HEK293T (cell line): ENCODE measurements at regions not wholly inside any gene's neighbourhood (a gene's known extent, or its start where the extent isn't known, plus 50 kb on each side); places are given as distances from the start of the nearest gene placed in this dataset.

Experiments
- ARNT ChIP-seq: fragments of 450-650 bp; IDR thresholded peaks from 2 replicates; pipeline ENCODE4 v1.6.1; 2017; ENCODE audit warnings: mild to moderate bottlenecking
- CTBP1 ChIP-seq: fragments of 450-650 bp; IDR thresholded peaks from 2 replicates; pipeline ENCODE4 v1.6.1; 2016; ENCODE audit warnings: borderline replicate concordance
- ELF4 ChIP-seq: fragments of 450-650 bp; IDR thresholded peaks from 2 replicates; pipeline ENCODE4 v1.6.1; 2017; ENCODE audit warnings: antibody characterized with exemption
- FOXA1 ChIP-seq: fragments of 450-650 bp; IDR thresholded peaks from 2 replicates; pipeline ENCODE4 v1.6.1; 2016; ENCODE audit warnings: mild to moderate bottlenecking
- L3MBTL2 ChIP-seq: fragments of 450-650 bp; conservative IDR thresholded peaks from 2 replicates; pipeline ENCODE4 v1.6.1; 2016; ENCODE audit warnings: mild to moderate bottlenecking
- SUZ12 ChIP-seq: fragments of 450-650 bp; IDR thresholded peaks from 2 replicates; pipeline ENCODE4 v1.6.1; 2016; ENCODE audit warnings: mild to moderate bottlenecking

- TF ChIP-seq L3MBTL2 (no peak), ARNT (no peak), CTBP1 (no peak), FOXA1 (no peak), ELF4 (no peak), SUZ12 (no peak)
Measured at GRCh38 chr7:108711611-108712010, 141.9 kb downstream of the DNAJB9 start.
